Limb (tissue), 2 donors: ENCODE measurements at regions not wholly inside any gene's neighbourhood (a gene's known extent, or its start where the extent isn't known, plus 50 kb on each side); places are given as distances from the start of the nearest gene placed in this dataset.
"Not testable (repeated sequence)": the region's sequence is repeated elsewhere in the genome, so short reads cannot be mapped to it uniquely, and the experiment has no call there.

Source experiments
- DNase-seq, 2 donors: peaks; one replicate each; pipeline ENCODE4 v3.0.0-alpha.2; 2016; ENCODE audit errors: extremely low spot score in 2 of 2

GRCh38 chr1:74818241-74818640, 85.3 kb downstream of the TYW3 start:
- DNase-seq: no peak

- no peak for DNase-seq
These were observed 85.9 kb downstream of the TYW3 start for GRCh38 chr1:74818661-74819456.

GRCh38 chr1:74822851-74823401, 90.0 kb downstream of the TYW3 start:
- no peak for DNase-seq

GRCh38 chr1:74824497-74825107, 91.7 kb downstream of the TYW3 start:
- DNase-seq: no peak

GRCh38 chr1:74830766-74831165, 97.8 kb downstream of the TYW3 start:
- DNase-seq: no peak

- DNase-seq: no peak
These were observed 101.3 kb downstream of the TYW3 start for GRCh38 chr1:74834261-74834660.

GRCh38 chr1:74835051-74835450, 102.1 kb downstream of the TYW3 start:
- no peak for DNase-seq

- no peak for DNase-seq
These were observed 109.8 kb downstream of the TYW3 start for GRCh38 chr1:74842726-74843125.

- no peak for DNase-seq
These were observed 114.8 kb downstream of the TYW3 start for GRCh38 chr1:74847715-74848114.

GRCh38 chr1:74853756-74854155, 120.8 kb downstream of the TYW3 start:
- no peak for DNase-seq

- no peak for DNase-seq
These were observed 123.2 kb downstream of the TYW3 start for GRCh38 chr1:74856174-74856573.

GRCh38 chr1:74857676-74858075, 124.7 kb downstream of the TYW3 start:
- no peak for DNase-seq

- DNase-seq: no peak
These were observed 125.2 kb downstream of the TYW3 start for GRCh38 chr1:74858136-74858535.

GRCh38 chr1:74861867-74862266, 128.9 kb downstream of the TYW3 start:
- no peak for DNase-seq

- no peak for DNase-seq
These were observed 136.8 kb downstream of the TYW3 start for GRCh38 chr1:74869702-74870101.

GRCh38 chr1:74877366-74877765, 144.4 kb downstream of the TYW3 start:
- DNase-seq: not testable (repeated sequence)

- no peak for DNase-seq
These were observed 162.5 kb downstream of the TYW3 start for GRCh38 chr1:74895411-74895810.

- DNase-seq: no peak
These were observed 175.2 kb downstream of the TYW3 start for GRCh38 chr1:74908131-74908530.

GRCh38 chr1:74908797-74909196, 175.8 kb downstream of the TYW3 start:
- DNase-seq: no peak

GRCh38 chr1:74913978-74914377, 181.0 kb downstream of the TYW3 start:
- DNase-seq: no peak

GRCh38 chr1:74933500-74933899, 200.5 kb downstream of the TYW3 start:
- no peak for DNase-seq

- no peak for DNase-seq
These were observed 198.7 kb upstream of the LHX8 start for GRCh38 chr1:74935446-74935845.

- no peak for DNase-seq
These were observed 197.0 kb upstream of the LHX8 start for GRCh38 chr1:74937176-74937575.
